HG03196 (cell line): ENCODE measurements at regions not wholly inside any gene's neighbourhood (a gene's known extent, or its start where the extent isn't known, plus 50 kb on each side); places are given as distances from the start of the nearest gene placed in this dataset.
"Not testable (repeated sequence)": the region's sequence is repeated elsewhere in the genome, so short reads cannot be mapped to it uniquely, and the experiment has no call there.

ENCODE experiments used
- ATAC-seq: cut with Tn5 transposase; IDR thresholded peaks from one replicate; pipeline ENCODE4 v1.9.1; 2021; ENCODE audit not compliant: unreplicated experiment

DNA sequence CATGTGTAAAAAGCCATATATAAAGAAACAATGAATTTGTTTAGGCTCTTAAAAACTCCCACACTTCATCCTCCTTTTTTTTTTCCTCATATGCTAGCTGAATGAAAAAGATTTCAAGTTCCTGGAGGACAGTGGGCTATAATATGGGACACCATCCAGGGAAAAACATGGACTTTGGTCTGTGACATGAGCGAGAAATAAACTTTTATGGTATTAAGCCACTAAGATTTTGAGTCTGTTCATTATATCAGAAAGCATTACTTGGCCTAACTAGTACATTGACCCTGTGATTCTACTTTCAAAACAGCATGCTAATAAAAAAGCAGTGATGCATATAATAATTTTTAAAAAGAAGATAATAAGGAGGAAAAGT is 392.3 kb upstream of the CAMK1G start:
- no peak for ATAC-seq

DNA sequence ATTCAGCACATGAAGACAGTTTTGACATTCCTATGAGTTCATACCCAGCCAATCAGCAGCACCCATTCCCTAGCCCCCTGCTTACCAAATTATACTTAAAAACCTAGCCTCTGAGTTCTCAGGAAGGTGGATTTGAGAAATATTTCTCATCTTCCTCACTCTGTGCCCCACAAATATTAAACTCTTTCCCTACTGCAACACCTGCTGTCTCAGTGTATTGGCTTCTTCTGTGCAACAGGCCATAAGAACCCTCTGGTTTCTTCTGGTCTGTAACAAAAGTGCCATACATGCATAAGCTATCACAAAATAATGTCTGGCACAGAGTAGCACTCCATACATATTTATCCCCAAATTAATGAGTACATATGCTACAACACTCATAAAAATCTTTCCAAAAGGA is 387.4 kb upstream of the CAMK1G start:
- ATAC-seq: no peak

DNA sequence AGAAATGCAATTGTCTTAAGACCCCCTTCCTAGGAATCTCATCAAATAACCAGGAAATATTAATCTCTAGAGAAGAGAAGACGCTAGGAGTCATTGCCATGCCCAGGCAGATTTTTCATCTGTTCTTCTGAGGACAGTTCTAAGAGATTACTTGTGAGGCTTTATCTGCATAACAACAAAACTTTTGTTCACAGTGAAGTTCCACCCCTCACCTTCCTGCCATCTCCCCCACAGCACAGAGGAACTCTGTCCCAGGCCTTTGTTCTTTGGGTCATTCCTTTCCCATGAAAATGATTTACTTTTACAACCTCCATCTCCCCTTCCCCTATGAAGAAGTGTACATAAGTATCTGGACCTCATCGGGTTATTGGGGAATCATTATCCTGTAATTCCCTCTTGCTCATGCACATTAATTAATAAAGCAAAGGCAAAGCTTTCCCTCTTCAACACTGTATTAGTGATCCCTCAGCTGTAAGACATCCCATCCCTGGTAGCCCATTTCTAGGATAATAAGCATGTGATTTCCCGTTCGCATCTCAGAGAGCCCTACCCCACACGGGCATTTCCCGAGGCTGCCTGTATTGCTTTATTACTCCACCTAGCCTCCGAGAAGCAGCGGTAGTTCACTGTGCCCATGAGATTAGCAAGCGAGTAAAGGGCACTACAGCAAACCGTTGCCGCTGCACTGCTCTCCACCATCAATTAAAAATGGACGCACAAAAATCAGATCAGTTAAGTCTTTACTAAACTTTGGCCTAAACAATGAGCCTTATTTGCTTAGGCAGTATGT is 384.4 kb upstream of the CAMK1G start:
- no peak for ATAC-seq

DNA sequence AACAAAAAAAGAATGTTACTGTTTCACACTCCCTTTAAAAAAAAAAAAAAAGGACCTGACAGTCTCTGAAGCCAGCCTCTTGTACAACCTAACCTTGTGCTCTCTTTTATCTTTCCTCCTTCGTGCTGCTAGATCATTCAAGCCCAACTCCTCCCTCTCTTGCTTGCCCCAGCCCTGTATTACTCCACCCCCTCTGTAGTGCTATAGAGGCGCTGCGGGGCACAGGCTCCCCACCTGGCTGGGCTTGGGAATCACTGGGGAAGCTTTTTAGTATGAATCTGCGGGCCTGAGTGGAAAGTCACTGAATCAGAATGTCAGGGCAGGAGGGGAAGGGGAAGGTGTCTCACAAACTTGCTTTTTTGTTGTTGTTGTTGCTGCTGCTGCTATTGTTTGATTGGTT is 383.7 kb upstream of the CAMK1G start:
- no peak for ATAC-seq

DNA sequence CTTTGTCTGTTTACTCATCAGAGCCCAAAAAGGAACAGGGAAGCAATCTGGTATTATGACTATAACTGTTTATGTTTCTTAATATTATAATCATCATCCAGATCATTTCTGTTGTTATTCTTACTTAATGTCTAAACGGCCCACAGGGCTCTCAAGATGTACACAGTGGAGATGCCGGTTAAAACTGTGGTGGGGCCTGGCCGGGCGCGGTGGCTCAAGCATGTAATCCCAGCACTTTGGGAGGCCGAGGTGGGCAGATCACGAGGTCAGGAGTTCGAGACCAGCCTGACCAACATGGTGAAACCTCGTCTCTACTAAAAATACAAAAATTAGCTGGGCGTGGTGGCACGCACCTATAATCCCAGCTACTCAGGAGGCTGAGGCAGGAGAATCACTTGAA is 381.2 kb upstream of the CAMK1G start:
- ATAC-seq: not testable (repeated sequence)

DNA sequence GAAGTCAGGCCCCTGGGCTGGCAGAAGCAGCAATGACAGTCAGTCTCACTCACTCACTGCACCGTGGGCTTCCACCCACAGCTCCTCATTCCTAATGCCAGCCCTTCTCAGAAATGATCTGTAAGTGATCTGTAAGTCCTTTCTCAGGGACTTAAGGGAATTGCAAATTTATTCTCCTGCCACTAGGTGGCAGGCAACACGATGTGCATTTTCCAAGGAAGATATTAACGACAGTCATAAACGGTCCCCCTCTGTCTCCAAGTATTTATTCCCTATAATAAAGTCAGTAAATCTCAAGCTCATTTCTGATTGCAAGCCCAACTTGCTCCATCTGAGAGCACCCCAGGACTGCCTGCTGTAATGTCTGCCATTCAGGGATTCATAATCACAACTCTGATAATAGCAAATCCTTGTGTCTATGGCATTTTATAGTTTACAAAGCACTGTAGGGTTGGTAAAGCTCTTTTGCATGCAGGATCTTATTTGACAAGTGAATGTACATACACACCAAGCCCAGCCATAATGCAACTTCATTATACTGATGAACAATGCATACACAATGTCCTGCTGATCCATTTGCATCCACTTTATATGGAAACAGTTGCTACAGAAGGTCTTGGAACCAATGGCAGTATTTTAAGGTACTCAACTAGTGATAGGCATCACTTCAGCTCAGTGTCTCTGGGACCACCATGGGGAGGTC is 380.5 kb upstream of the CAMK1G start:
- no peak for ATAC-seq

DNA sequence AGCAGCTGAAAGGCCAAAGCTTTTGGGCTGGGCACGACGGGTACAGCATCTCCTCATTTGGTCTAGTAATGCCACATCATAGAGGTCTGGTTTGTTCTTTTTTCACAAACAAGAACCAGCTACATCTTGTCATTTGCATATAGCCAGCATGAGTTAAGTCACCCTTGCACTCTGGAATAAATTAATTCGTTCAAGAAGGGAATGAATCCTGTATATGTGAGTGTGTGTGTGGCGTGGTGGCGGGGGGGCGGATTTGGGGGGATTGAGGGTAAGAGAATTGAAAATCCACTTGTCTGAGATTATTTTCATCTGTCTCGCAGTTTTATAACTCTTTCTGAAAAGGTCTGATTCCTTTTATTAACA is 380.0 kb upstream of the CAMK1G start:
- ATAC-seq: no peak

DNA sequence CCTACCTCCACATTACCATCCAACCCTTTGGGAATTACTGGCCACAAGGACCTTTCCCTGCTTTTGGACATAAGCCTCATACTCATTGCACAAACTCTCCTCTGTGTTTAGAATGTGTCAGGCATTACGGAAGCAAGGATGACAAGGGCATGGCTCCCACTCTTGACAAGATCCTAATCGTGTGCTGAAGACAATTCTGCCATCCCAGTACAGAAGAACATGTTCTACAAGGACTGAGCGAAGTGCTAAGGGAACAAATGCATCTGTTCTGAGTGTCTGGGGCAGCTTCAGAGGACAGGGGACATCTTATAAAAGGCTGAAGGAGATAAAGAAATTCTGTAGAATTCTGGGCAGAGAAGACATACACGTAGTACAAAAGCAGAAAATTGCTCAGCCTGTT is 378.5 kb upstream of the CAMK1G start:
- ATAC-seq: no peak

DNA sequence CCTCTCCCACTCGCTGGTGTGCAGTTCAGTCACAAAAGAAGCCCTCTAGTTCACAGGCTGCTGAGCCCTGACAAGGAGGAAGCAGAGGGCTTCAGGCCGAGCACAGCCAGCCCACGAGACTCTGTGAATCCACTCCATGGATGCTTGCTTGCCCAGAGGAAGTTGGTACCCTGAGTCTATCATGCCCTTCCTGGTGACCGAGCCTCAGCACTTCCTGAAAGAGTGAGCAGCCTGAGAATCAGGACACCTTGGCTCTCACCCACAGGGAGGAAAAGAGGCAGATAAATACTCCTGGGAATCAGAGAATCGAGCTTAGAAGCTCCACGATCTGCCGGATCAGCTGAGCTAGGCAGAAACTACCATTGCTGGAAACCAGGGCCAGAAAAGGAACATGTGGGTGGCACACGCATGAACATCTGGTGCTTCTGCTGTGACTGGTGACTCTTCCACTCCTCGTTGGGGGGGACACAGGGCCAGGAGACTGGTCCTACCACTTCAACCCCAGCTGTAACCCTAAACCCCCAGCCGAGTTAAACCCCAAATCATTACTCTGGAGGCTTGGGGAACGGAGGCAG is 376.3 kb upstream of the CAMK1G start:
- ATAC-seq: no peak

DNA sequence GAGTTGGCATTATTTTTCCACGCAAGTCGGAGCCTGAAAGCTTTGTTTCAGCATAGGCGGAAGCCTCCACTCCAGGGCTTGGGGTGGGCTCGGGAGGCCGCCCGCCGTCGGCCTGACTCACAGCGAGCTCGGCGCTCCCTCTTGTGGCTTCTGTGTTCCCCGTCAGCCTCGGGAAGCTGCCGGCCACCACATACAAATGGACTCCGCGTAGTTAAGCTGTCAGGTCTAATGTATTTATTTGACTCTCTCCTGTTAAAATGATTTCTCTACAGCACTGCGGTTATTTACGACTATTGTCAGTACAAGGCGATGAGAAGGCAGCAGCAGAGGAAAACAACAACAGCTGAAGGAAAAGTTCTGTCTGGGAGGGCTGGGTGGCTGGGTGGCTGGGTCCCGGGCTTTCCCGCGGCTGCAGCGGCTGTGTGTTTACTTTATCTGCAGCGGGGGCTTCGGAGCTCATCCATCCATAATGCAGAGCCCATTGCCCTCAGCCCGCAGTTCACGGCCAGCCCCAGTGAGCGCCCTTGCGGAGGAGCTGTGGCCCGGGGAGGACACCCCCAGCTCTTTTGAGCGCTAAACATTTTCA is 375.7 kb upstream of the CAMK1G start:
- no peak for ATAC-seq

DNA sequence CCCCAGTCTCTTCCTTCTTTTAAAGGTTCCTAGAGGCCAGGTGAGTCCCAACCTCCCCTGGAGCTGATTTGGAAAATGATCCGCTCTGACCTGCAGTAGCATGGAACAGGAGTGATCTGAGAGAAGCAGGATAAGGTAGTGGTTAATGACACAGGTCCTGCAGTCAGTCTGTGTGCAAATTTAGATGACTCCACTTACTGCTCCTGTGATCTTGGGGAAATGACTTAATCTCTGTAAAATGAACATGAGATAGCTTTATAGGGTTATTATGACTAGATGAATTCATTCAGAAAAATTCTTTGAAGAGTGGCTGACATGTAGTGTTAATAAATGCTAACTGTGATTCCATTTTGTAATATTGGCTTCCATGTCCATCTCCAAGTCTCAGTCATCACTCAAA is 374.9 kb upstream of the CAMK1G start:
- ATAC-seq: no peak

DNA sequence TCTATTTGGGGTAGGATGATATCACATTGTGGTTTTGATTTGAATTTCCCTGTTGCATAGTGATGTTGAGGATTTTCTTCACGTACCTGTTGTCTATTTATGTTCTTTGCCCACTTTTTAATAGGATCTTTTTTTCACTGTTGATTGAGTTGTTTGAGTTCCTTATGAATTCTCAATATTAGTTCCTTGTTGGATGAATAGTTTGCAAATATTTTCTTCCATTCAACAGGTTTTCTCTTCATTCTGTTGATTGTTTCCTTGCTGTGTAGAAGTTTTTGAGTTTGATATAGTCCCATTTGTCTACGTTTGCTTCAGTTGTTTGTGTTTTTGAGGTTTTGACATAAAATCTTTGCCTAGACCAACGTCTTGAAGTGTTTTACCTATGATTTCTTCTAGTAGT is 369.5 kb upstream of the CAMK1G start:
- no peak for ATAC-seq

DNA sequence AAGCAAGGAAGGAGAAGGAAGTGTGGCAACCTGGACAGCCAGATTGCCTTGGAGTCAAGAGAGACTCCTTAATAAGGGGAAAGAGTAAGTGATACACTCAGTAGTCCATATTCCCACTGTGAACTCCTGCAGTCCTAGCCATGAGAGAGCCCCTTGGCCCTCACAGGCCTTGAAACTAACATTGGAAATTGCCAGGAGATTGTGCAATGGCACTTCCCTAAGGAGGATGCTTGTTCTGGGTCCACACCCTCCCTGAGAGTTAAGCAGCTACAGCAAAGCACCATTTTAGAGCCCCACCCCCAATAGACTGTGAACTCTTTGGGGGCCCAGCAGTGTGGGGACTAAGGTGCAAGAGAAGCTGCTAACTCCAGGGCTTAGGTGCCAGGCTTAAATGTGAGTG is 367.7 kb upstream of the CAMK1G start:
- no peak for ATAC-seq

DNA sequence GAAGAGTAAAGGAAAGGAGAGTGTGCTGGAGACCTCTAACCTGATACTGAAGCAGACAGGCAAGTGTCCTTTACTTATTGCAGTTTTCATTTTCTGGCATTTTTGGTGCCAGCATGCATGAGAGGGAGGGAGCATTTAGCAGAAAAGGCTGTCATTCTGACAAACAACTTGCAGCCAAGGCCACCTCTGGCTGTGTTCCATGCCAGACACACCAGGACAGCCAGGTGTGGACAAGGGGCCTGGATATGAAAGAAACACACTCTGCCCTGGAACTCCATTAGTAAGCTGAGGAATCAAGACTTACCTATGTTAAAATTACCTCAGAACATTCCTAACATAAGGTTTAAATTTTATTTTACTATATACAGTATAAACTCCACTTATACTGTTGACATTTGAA is 365.4 kb upstream of the CAMK1G start:
- no peak for ATAC-seq

DNA sequence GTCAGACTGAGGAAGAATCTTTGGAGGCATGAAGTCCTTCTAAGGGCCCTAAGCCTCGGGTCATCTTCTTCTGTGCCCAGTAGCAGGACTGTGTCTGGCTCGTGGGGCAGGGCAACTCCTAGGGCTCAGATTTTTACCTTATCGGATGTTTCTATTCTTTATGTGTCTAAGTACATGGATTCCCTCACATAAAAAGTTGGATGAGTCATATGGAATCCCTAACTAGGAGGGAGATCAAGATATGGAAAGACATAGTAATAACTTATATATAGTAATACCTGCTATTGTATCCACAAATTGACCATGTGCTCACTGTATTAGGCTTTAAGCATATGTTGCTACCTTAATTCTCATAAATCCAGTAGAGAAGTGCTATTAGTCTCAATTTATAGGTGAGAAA is 364.5 kb upstream of the CAMK1G start:
- ATAC-seq: no peak

DNA sequence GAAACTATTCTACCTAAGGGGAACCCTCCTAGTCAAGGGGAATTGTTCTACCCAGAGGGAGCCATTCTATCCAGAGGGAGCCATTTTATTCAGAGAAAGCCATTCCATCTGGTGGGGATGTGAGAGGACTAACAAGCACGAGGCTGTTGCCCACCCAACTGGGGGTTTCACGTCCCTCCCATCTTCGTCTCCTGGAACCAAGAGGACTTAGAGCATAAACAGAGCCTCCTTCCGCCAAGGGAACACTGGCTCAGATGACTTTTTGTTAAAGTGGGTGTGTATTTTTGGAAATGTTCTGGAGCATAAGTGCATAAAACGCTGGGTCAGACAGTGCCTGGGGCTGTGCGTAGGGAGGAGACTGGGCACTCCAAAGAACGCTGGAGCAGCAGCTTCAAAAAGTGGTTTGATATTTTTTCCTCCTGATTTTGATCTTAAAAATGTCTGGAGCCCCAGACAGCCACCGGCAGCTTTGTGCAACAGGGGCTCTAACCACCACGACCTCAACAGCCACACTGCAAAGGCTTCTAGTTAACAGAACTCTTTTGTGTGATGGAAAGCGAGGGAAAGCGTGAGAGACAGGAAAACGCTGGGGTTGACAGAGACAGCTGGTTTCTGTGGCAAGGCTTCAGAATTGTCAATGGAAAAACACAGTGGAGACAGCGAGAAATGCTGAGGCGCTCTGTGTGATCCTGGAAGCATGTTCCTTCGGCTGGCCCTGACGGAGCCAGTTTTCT is 363.6 kb upstream of the CAMK1G start:
- ATAC-seq: no peak

DNA sequence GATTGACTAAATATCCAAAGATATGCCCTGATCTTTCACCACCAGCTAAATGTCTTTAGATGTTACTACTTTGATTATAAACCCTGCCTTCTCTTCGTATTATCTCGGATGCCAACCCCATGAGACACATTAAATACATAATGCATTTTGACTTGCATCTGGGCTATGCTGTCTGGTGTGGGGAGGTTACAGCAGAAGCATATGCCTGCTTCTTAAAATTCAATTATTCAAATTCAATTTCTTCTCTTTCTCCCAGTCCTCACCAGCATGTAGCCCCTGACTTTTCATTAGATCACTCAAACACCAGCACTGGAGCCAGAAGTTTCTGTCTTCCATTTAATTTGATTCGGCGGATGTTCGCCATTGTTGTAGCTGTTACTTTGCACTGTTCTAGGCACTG is 360.7 kb upstream of the CAMK1G start:
- ATAC-seq: no peak

DNA sequence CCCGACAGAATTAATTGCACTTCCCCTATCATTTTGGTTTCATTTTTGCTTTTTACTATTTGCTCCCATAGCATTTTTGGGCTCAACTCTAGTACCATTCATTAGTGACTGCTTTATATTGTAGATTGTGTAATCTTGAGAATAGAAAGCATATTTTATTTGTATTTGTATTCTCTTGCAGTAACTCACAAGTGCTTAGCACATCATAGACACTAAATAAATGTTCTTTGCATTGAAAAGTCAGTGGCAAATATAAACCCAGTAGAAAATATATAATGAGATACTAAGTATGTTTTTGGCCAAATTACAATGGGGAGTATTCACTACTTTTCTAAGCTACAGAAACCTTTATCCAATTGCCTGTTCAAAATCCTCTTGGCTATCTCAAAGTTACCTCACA is 359.7 kb upstream of the CAMK1G start:
- ATAC-seq: no peak

DNA sequence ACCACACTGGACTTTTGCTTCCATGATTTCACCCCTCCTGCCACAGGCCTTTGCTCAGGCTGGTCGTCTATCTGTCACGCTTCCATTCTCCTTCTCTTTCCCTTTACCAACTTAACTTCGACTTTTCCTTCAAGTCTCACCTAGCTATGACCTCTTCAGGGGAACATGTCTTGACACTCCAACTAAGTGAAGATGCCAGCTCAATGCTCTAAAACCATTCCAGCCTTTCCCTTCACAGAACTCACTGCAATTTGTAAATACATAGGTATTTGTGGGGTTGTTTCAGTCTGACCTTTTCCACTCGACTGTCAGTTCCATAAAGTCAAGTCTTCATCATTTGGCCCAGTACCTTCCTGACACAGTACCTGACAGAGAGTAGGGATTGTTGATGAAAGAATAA is 358.6 kb upstream of the CAMK1G start:
- ATAC-seq: no peak

DNA sequence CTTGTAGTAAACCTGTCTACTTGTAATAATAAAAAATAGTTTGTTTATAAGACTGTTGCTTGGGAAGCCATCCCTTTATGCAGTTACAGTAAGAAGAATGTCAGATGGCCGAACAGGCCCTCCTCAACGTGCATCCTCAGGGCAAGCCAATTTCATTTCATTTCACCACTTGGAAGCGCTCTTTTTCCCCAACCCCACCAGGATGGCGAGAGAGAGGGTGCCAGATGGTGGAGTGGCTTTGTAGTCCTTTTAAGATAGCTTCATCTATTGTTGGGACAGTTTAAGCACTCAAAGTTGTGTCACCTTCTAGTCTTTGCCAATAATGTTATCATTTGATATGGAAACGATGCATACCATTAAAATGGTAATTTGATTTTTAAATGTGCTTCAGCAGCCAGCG is 356.3 kb upstream of the CAMK1G start:
- ATAC-seq: no peak

DNA sequence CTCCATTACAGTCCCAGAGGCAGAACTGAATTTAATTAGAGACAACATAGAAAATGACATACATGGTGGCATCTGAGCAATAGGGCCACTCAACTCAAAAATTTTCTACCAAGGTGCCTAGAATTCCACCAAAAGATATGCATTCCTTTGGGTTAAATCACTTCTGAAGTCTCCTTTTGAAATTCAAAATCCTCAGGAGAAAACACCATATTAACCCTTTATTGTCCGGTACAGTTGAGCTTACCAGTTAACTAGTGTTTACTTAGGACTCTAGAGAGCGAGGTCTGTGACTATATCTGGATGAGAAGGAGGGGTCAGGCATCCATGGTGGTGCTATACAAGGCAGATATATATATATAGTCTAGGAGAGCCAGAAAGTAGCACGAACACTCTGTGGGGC is 355.6 kb upstream of the CAMK1G start:
- no peak for ATAC-seq
